Testis (tissue), 2 donors: ENCODE measurements at regions not wholly inside any gene's neighbourhood (a gene's known extent, or its start where the extent isn't known, plus 50 kb on each side); places are given as distances from the start of the nearest gene placed in this dataset.

Source experiments
- POLR2A ChIP-seq: fragments of 450-650 bp; IDR thresholded peaks from one replicate; pipeline ENCODE4 v1.6.1; 2017; ENCODE audit warnings: antibody characterized with exemption, mild to moderate bottlenecking, moderate library complexity
- TF ChIP-seq, protein P1 (sequence below), 3 experiments: fragments of 450-650 bp in 2 of 3; fragments of 200-600 bp in 1 of 3; sonication (generic) in 1 of 3; IDR thresholded peaks; one replicate each; pipeline ENCODE4 v1.5.1; 2016 to 2019; ENCODE audit warnings: antibody characterized with exemption in 3 of 3, mild to moderate bottlenecking in 2 of 3, moderate library complexity in 1 of 3

DNA sequence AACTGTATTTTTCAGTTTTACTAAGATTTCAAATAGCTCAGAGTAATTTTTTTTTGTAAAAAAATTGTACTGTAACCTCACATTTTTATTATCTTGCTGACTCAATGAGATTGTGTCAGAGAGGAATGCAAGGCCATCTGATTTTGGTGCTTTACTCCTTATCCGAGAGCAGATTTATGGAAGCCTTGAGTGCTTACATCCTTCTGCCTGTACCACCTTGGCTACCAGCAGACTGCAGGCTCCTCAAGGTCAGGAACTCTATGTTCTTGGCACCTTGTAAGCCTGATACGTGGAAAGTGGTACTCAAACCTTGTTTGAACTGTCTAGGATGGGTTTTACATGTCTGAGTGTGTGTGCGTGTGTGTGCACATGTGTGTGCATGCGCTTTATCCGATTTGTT lies 80.1 kb upstream of the MLIP start:
- TF ChIP-seq, protein P1, sequence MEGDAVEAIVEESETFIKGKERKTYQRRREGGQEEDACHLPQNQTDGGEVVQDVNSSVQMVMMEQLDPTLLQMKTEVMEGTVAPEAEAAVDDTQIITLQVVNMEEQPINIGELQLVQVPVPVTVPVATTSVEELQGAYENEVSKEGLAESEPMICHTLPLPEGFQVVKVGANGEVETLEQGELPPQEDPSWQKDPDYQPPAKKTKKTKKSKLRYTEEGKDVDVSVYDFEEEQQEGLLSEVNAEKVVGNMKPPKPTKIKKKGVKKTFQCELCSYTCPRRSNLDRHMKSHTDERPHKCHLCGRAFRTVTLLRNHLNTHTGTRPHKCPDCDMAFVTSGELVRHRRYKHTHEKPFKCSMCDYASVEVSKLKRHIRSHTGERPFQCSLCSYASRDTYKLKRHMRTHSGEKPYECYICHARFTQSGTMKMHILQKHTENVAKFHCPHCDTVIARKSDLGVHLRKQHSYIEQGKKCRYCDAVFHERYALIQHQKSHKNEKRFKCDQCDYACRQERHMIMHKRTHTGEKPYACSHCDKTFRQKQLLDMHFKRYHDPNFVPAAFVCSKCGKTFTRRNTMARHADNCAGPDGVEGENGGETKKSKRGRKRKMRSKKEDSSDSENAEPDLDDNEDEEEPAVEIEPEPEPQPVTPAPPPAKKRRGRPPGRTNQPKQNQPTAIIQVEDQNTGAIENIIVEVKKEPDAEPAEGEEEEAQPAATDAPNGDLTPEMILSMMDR (IDR thresholded peaks at IDR 0.05): no peak
- no peak for TF ChIP-seq POLR2A
